Suprapubic skin (tissue), 4 donors: ENCODE measurements at regions not wholly inside any gene's neighbourhood (a gene's known extent, or its start where the extent isn't known, plus 50 kb on each side); places are given as distances from the start of the nearest gene placed in this dataset.

Experiments used
- EP300 ChIP-seq: sonication (generic); formaldehyde crosslinking; IDR thresholded peaks from one replicate; pipeline ENCODE4 v1.6.1; 2017; ENCODE audit warnings: antibody characterized with exemption
- POLR2A ChIP-seq, 2 donors: fragments of 450-650 bp; IDR thresholded peaks; one replicate each; pipeline ENCODE4 v1.6.1; 2017; ENCODE audit warnings: antibody characterized with exemption in 2 of 2, mild to moderate bottlenecking in 2 of 2, moderate library complexity in 2 of 2
- POLR2AphosphoS5 ChIP-seq, 3 donors: sonication (generic); formaldehyde crosslinking; IDR thresholded peaks; one replicate each; pipeline ENCODE4 v1.6.1; 2017; ENCODE audit warnings: antibody characterized with exemption in 3 of 3
- TF ChIP-seq, protein P1 (sequence below), 2 donors: fragments of 200-600 bp in 1 of 2; fragments of 450-650 bp in 1 of 2; sonication (generic) in 1 of 2; IDR thresholded peaks; one replicate each; pipeline ENCODE4 v1.5.1; 2016 to 2019; ENCODE audit warnings: antibody characterized with exemption in 2 of 2, mild to moderate bottlenecking in 1 of 2, moderate library complexity in 1 of 2

DNA sequence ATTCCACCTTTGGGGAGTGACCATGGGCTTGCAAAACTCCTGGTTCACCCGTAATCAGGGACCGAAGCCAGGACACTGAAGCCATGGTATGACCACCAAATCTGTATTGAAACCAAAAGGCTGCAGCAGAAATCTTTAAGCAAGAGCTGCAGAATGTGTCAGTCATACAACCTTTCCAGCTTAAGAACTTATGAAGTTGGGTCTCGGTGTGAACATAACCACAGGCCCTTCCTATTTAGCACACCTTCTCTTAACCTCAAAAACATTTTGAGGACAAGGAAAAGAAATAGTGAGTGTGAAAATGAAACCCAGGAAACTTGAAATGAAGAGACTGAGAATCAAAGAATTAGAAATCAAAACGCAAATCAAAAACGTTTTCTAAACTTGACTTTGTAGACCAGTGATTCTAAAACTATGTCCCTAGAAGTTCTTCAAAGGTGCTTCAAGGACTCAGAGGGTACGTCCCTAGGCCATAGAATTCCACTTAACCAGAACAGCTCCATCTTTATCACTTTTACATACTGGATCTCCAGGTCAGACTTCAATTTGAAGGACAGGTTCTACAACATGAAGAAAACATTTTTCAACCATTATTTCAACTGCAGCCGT, 231.6 kb upstream of the GRIP1 start:
- TF ChIP-seq, protein P1, sequence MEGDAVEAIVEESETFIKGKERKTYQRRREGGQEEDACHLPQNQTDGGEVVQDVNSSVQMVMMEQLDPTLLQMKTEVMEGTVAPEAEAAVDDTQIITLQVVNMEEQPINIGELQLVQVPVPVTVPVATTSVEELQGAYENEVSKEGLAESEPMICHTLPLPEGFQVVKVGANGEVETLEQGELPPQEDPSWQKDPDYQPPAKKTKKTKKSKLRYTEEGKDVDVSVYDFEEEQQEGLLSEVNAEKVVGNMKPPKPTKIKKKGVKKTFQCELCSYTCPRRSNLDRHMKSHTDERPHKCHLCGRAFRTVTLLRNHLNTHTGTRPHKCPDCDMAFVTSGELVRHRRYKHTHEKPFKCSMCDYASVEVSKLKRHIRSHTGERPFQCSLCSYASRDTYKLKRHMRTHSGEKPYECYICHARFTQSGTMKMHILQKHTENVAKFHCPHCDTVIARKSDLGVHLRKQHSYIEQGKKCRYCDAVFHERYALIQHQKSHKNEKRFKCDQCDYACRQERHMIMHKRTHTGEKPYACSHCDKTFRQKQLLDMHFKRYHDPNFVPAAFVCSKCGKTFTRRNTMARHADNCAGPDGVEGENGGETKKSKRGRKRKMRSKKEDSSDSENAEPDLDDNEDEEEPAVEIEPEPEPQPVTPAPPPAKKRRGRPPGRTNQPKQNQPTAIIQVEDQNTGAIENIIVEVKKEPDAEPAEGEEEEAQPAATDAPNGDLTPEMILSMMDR (IDR thresholded peaks at IDR 0.05) = no peak
- no peak for TF ChIP-seq POLR2A (IDR thresholded peaks at IDR 0.05)
- no peak for TF ChIP-seq POLR2AphosphoS5 (IDR thresholded peaks at IDR 0.05)
- no peak for TF ChIP-seq EP300
